ENCODE measurements at regions not wholly inside any gene's neighbourhood (a gene's known extent, or its start where the extent isn't known, plus 50 kb on each side); places are given as distances from the start of the nearest gene placed in this dataset.

DNA sequence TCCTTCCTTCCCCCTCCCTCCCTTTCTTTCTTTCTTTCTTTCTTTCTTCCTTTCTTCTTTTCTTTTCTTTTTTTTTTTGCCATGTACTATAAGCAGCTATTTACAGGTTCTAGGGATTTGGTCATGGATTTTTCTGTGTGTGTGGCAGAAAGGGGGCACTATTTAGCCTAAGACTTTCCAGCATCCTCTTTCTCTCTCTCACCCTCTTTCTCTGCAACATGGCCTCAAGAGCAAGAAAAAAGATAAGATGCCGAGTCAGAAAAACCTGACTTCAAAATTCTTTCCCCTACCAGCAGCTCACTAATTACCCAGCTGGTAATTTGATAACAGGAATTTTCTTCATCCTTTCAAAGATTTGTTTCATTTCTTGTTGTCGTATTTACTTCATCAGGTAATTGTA, 458.3 kb upstream of the ADAMTS5 start:
- no peak for TF ChIP-seq CTCF (IDR thresholded peaks at IDR 0.05)
- TF ChIP-seq POLR2A (IDR thresholded peaks at IDR 0.05): no peak
